Testis (tissue), 2 donors: ENCODE measurements at regions not wholly inside any gene's neighbourhood (a gene's known extent, or its start where the extent isn't known, plus 50 kb on each side); places are given as distances from the start of the nearest gene placed in this dataset.

ENCODE experiments used
- CTCF ChIP-seq, 3 experiments: fragments of 450-650 bp in 2 of 3; fragments of 200-600 bp in 1 of 3; sonication (generic) in 1 of 3; IDR thresholded peaks; one replicate each; pipeline ENCODE4 v1.5.1; 2016 to 2019; ENCODE audit warnings: antibody characterized with exemption in 3 of 3, mild to moderate bottlenecking in 2 of 3, moderate library complexity in 1 of 3
- POLR2A ChIP-seq: fragments of 450-650 bp; IDR thresholded peaks from one replicate; pipeline ENCODE4 v1.6.1; 2017; ENCODE audit warnings: antibody characterized with exemption, mild to moderate bottlenecking, moderate library complexity

GRCh38 chr4:132445386-132445785, 703.7 kb upstream of the PCDH10 start:
- no peak for TF ChIP-seq POLR2A
- TF ChIP-seq CTCF (IDR thresholded peaks at IDR 0.05) = no peak
